Neural cell (in vitro differentiated cells): ENCODE measurements at regions not wholly inside any gene's neighbourhood (a gene's known extent, or its start where the extent isn't known, plus 50 kb on each side); places are given as distances from the start of the nearest gene placed in this dataset.

Experiments used
- H2AFZ ChIP-seq: fragments of 200-600, 300-800 bp; sonication (generic), shearing (Covaris generic); 2 replicates; pipeline ENCODE4 v1.6.0; 2014; ENCODE audit warnings: low read depth, mild to moderate bottlenecking, antibody characterized with exemption, low read length, moderate library complexity
- H3F3A ChIP-seq: fragments of 200-600 bp; shearing (Covaris generic); 2 replicates; pipeline ENCODE4 v1.6.1; 2016; ENCODE audit warnings: mild to moderate bottlenecking, moderate library complexity, mixed read lengths, antibody characterized with exemption, low read length; ENCODE audit not compliant: insufficient read depth, poor library complexity, severe bottlenecking
- H3K27ac ChIP-seq: fragments of 200-600, 300-800 bp; sonication (generic), shearing (Covaris generic); 2 replicates; pipeline ENCODE4 v1.5.1; 2014; ENCODE audit warnings: mild to moderate bottlenecking, low read length, moderate library complexity
- H3K27me3 ChIP-seq: fragments of 300-800, 200-600 bp; sonication (generic), shearing (Covaris generic); 2 replicates; pipeline ENCODE4 v1.6.0; 2014; ENCODE audit warnings: mild to moderate bottlenecking, low read depth, low read length, moderate library complexity; ENCODE audit not compliant: insufficient read depth
- H3K36me3 ChIP-seq: fragments of 300-800, 200-600 bp; sonication (generic), shearing (Covaris generic); 2 replicates; pipeline ENCODE4 v1.5.1; 2014; ENCODE audit warnings: mild to moderate bottlenecking, antibody characterized with exemption, low read length, moderate library complexity; ENCODE audit not compliant: insufficient read depth
- H3K4me2 ChIP-seq: fragments of 300-800, 200-600 bp; sonication (generic), shearing (Covaris generic); 2 replicates; pipeline ENCODE4 v1.6.0; 2014; ENCODE audit warnings: mild to moderate bottlenecking, low read length
- H3K4me3 ChIP-seq: fragments of 300-800, 200-600 bp; sonication (generic), shearing (Covaris generic); 2 replicates; pipeline ENCODE4 v1.5.1; 2014; ENCODE audit warnings: mild to moderate bottlenecking, low read length, moderate library complexity
- H3K79me2 ChIP-seq: fragments of 200-600 bp; shearing (Covaris generic); replicated peaks from 2 replicates; pipeline ENCODE4 v1.6.0; 2014; ENCODE audit warnings: mild to moderate bottlenecking, low read length, moderate library complexity; ENCODE audit not compliant: insufficient read depth
- H3K9ac ChIP-seq: fragments of 300-800, 200-600 bp; sonication (generic), shearing (Covaris generic); 2 replicates; pipeline ENCODE4 v1.6.1; 2016; ENCODE audit warnings: mild to moderate bottlenecking, low read length, mixed read lengths
- H3K9me2 ChIP-seq: fragments of 200-600 bp; shearing (Covaris generic); 2 replicates; pipeline ENCODE4 v1.6.1; 2016; ENCODE audit warnings: mild to moderate bottlenecking, low read length, mixed read lengths; ENCODE audit not compliant: insufficient read depth
- H3K9me3 ChIP-seq: fragments of 200-600, 300-800 bp; sonication (generic), shearing (Covaris generic); 2 replicates; pipeline ENCODE4 v1.6.1; 2016; ENCODE audit warnings: mild to moderate bottlenecking, mixed run types, low read length, moderate library complexity, mixed read lengths
- H4K20me1 ChIP-seq: fragments of 200-600 bp; shearing (Covaris generic); 2 replicates; pipeline ENCODE4 v1.6.1; 2016; ENCODE audit warnings: mild to moderate bottlenecking, mixed run types; ENCODE audit not compliant: insufficient read depth
- CTCF ChIP-seq: fragments of 450-650 bp; IDR thresholded peaks from 2 replicates; pipeline ENCODE4 v1.5.1; 2014; ENCODE audit warnings: antibody characterized with exemption, mild to moderate bottlenecking, moderate library complexity; ENCODE audit not compliant: poor library complexity, severe bottlenecking
- EP300 ChIP-seq: fragments of 450-650 bp; conservative IDR thresholded peaks from 2 replicates; pipeline ENCODE4 v1.6.1; 2014; ENCODE audit warnings: antibody characterized with exemption, mild to moderate bottlenecking, moderate library complexity; ENCODE audit not compliant: poor library complexity, severe bottlenecking
- EZH2 ChIP-seq: fragments of 200-600, 300-800 bp; shearing (Covaris generic), sonication (generic); IDR thresholded peaks from 2 replicates; pipeline ENCODE4 v1.6.1; 2014; ENCODE audit warnings: antibody characterized with exemption, low read length, borderline replicate concordance, mild to moderate bottlenecking; ENCODE audit not compliant: insufficient read depth, poor library complexity, severe bottlenecking
- MXI1 ChIP-seq: fragments of 450-650 bp; conservative IDR thresholded peaks from 2 replicates; pipeline ENCODE4 v1.6.1; 2014; ENCODE audit warnings: antibody characterized with exemption, mild to moderate bottlenecking; ENCODE audit not compliant: poor library complexity, severe bottlenecking
- POLR2AphosphoS5 ChIP-seq: IDR thresholded peaks from 2 replicates; pipeline ENCODE4 v1.6.1; 2012
- RAD21 ChIP-seq: fragments of 450-650 bp; conservative IDR thresholded peaks from 2 replicates; pipeline ENCODE4 v1.6.1; 2014; ENCODE audit warnings: antibody characterized with exemption, mild to moderate bottlenecking, moderate library complexity
- REST ChIP-seq: IDR thresholded peaks from 2 replicates; pipeline ENCODE4 v1.6.1; 2012; ENCODE audit warnings: borderline replicate concordance
- SMC3 ChIP-seq: fragments of 450-650 bp; conservative IDR thresholded peaks from 2 replicates; pipeline ENCODE4 v1.6.1; 2014; ENCODE audit warnings: antibody characterized with exemption, mild to moderate bottlenecking, moderate library complexity; ENCODE audit not compliant: poor library complexity
- TAF1 ChIP-seq: IDR thresholded peaks from 2 replicates; pipeline ENCODE4 v1.6.1; 2012; ENCODE audit warnings: low read depth

GRCh38 chr5:35561396-35561795 lies 56.3 kb upstream of the SPEF2 start:
- no peaks in the 10 kb centered on the region for H4K20me1 ChIP-seq
- no peaks in the 10 kb centered on the region for H3K36me3 ChIP-seq
- H3K9ac ChIP-seq, result no peak overlapping the region
- no peaks in the 10 kb centered on the region for H3K27me3 ChIP-seq
- no peaks in the 10 kb centered on the region for H3K9me2 ChIP-seq
- H3K79me2 ChIP-seq, result no peaks in the 10 kb centered on the region
- H2AFZ ChIP-seq, result no peak overlapping the region
- no peaks in the 10 kb centered on the region for H3K9me3 ChIP-seq
- H3K4me2 ChIP-seq, result no peak overlapping the region
- H3F3A ChIP-seq, result no peaks in the 10 kb centered on the region
- H3K4me3 ChIP-seq, result no peak overlapping the region
- no peak for TF ChIP-seq MXI1
- no peak for TF ChIP-seq RAD21
- H3K27ac ChIP-seq, result no peak overlapping the region

GRCh38 chr5:35557748-35558147 lies 59.9 kb upstream of the SPEF2 start:
- Histone ChIP-seq H3K27me3 (no peaks in the 10 kb centered on the region), H3K36me3 (no peaks in the 10 kb centered on the region), H3K9ac (no peak overlapping the region), H3K4me2 (no peak overlapping the region), H2AFZ (no peak overlapping the region), H4K20me1 (no peaks in the 10 kb centered on the region), H3F3A (no peaks in the 10 kb centered on the region), H3K9me2 (no peaks in the 10 kb centered on the region), H3K9me3 (no peaks in the 10 kb centered on the region), H3K79me2 (no peaks in the 10 kb centered on the region), H3K27ac (no peak overlapping the region), H3K4me3 (no peak overlapping the region)
- TF ChIP-seq EZH2 (no peak), MXI1 (no peak), POLR2AphosphoS5 (no peak), TAF1 (no peak), REST (no peak), SMC3 (no peak), EP300 (no peak), RAD21 (no peak)

- no peak overlapping the region for H3K4me2 ChIP-seq
- H3K27ac ChIP-seq, result no peak overlapping the region
- no peaks in the 10 kb centered on the region for H4K20me1 ChIP-seq
- TF ChIP-seq REST, result no peak
- no peak for TF ChIP-seq MXI1
- TF ChIP-seq SMC3, result no peak
- no peak for TF ChIP-seq EP300
- no peak for TF ChIP-seq TAF1
- TF ChIP-seq CTCF, result no peak
- TF ChIP-seq RAD21, result no peak
- no peak for TF ChIP-seq POLR2AphosphoS5
- TF ChIP-seq EZH2, result no peak
- H3K9ac ChIP-seq, result no peak overlapping the region
- H3K79me2 ChIP-seq, result no peaks in the 10 kb centered on the region
- H3K9me3 ChIP-seq, result no peaks in the 10 kb centered on the region
- H2AFZ ChIP-seq, result no peak overlapping the region
- H3K4me3 ChIP-seq, result no peak overlapping the region
- H3K36me3 ChIP-seq, result no peaks in the 10 kb centered on the region
- no peaks in the 10 kb centered on the region for H3K9me2 ChIP-seq
- H3F3A ChIP-seq, result no peaks in the 10 kb centered on the region
- H3K27me3 ChIP-seq, result no peaks in the 10 kb centered on the region
These were observed 60.5 kb upstream of the SPEF2 start for GRCh38 chr5:35557199-35557598.
